ENCODE measurements at regions not wholly inside any gene's neighbourhood (a gene's known extent, or its start where the extent isn't known, plus 50 kb on each side); places are given as distances from the start of the nearest gene placed in this dataset.

- Histone ChIP-seq H3K9ac (ENCODE audit: low read depth, low read length) (no peak overlapping the region), H3K27me3 (ENCODE audit: control insufficient read depth, insufficient read depth, low read length) (no peaks in the 10 kb centered on the region), H3K56ac (ENCODE audit: extremely low read depth, insufficient read depth, low read length) (no peak overlapping the region), H3K4me2 (ENCODE audit: low read depth, low read length) (no peak overlapping the region), H3K4ac (ENCODE audit: low read depth, low read length) (no peak overlapping the region), H3K36me3 (ENCODE audit: control insufficient read depth, insufficient read depth, low read length) (no peaks in the 10 kb centered on the region), H2BK120ac (ENCODE audit: low read depth, low read length) (no peak overlapping the region), H2BK20ac (ENCODE audit: low read depth, low read length) (no peak overlapping the region), H2AK9ac (replicated peaks; ENCODE audit: low read depth, low read length, poor library complexity) (no peak overlapping the region), H3K4me1 (ENCODE audit: control insufficient read depth, insufficient read depth, low read length) (no peaks in the 10 kb centered on the region), H3K14ac (replicated peaks; ENCODE audit: low read depth, low read length) (no peak overlapping the region), H3K9me1 (ENCODE audit: insufficient read depth, low read length) (no peaks in the 10 kb centered on the region), H4K20me1 (ENCODE audit: insufficient read depth, low read length) (no peaks in the 10 kb centered on the region), H2AK5ac (ENCODE audit: low read depth, low read length) (no peak overlapping the region), H4K91ac (ENCODE audit: insufficient read depth, low read depth, low read length) (no peak overlapping the region), H2BK5ac (ENCODE audit: low read depth, low read length, poor library complexity, severe bottlenecking) (no peak overlapping the region), H3K27ac (ENCODE audit: insufficient read depth, low read length) (no peak overlapping the region), H3K23ac (ENCODE audit: low read depth, low read length) (no peak overlapping the region), H3K9me3 (ENCODE audit: control insufficient read depth, insufficient read depth, low read length) (no peaks in the 10 kb centered on the region), H4K5ac (ENCODE audit: low read depth, low read length) (no peak overlapping the region), H3K18ac (ENCODE audit: low read depth, low read length) (no peak overlapping the region), H2AFZ (replicated peaks; ENCODE audit: low read length, poor library complexity) (no peak overlapping the region), H3K79me1 (ENCODE audit: low read depth in 1 of 2, low read length in 2 of 2) (no peaks in the 10 kb centered on the region), H4K8ac (ENCODE audit: low read depth in 2 of 2, low read length in 2 of 2) (no peak overlapping the region), H2BK15ac (ENCODE audit: low read depth, low read length) (no peak overlapping the region), H3K4me3 (ENCODE audit: insufficient read depth, low read depth, low read length) (no peak overlapping the region)
- intact Hi-C loops (cut with micrococcal nuclease), result no loop called here
- ChIA-PET CTCF (interaction anchor here (0.6 kb wide), 1 partner anchor 1360 kb away, joined by 3 read pairs; no protein-coding TSS in a partner anchor), POLR2A (ENCODE audit: unreplicated experiment) (no interaction called here)
- DNase-seq (no peak), ATAC-seq (ENCODE audit: low read depth) (no peak; the same call in 1 of the 2 replicates)
- WGBS, 2 experiments (ENCODE audit: extremely low coverage in 2 of 2, insufficient read length in 1 of 2), result no CpG with 5 or more reads among the region's 5 CpGs
- dilution Hi-C loops (cut with HindIII; ENCODE audit: low sequenced_read_pairs, unreplicated experiment), result no loop called here
- TF ChIP-seq CTCF (conservative IDR thresholded peaks at IDR 0.05; ENCODE audit: low read depth, low read length), result no peak
- no peak for TF ChIP-seq MAFK (IDR thresholded peaks at IDR 0.05; ENCODE audit: low read depth, low read length)
- TF ChIP-seq RCOR1 (IDR thresholded peaks at IDR 0.05; ENCODE audit: insufficient replicate concordance, low read length), result no peak
- no peak for TF ChIP-seq RAD21 (IDR thresholded peaks at IDR 0.05; ENCODE audit: low read length)
- TF ChIP-seq MAZ (IDR thresholded peaks at IDR 0.05; ENCODE audit: borderline replicate concordance, low read depth, low read length), result no peak
- TF ChIP-seq BHLHE40 (IDR thresholded peaks at IDR 0.05; ENCODE audit: low read depth, low read length), result no peak
- TF ChIP-seq ELK1 (IDR thresholded peaks at IDR 0.05; ENCODE audit: borderline replicate concordance, low read depth, low read length), result no peak
- TF ChIP-seq NFE2L2 (IDR thresholded peaks at IDR 0.05; ENCODE audit: low read depth, low read length), result no peak
- TF ChIP-seq FOS (IDR thresholded peaks at IDR 0.05; ENCODE audit: low read depth, low read length), result no peak
- no peak for TF ChIP-seq CEBPB (IDR thresholded peaks at IDR 0.05; ENCODE audit: low read depth, low read length)
- TF ChIP-seq MXI1 (IDR thresholded peaks at IDR 0.05; ENCODE audit: borderline replicate concordance, low read depth, low read length), result no peak
- TF ChIP-seq CHD1 (IDR thresholded peaks at IDR 0.05; ENCODE audit: low read depth, low read length), result no peak
- TF ChIP-seq RFX5 (IDR thresholded peaks at IDR 0.05; ENCODE audit: low read depth, low read length), result no peak
- no peak for TF ChIP-seq USF2 (IDR thresholded peaks at IDR 0.05; ENCODE audit: low read depth, low read length)
- TF ChIP-seq POLR2A (IDR thresholded peaks at IDR 0.05; ENCODE audit: low read depth, low read length), result no peak
- no TSS peak for BruUV-seq (replicated peaks)
- in situ Hi-C loops (cut with MboI; ENCODE audit: low sequenced_read_pairs), result no loop called here
These were observed 452.5 kb downstream of the NKX6-1 start for GRCh38 chr4:84046551-84046950.

All from IMR-90 (cell line).